Mucosa of descending colon (tissue), 3 donors: ENCODE measurements at regions not wholly inside any gene's neighbourhood (a gene's known extent, or its start where the extent isn't known, plus 50 kb on each side); places are given as distances from the start of the nearest gene placed in this dataset.

ENCODE experiments used
- ATAC-seq: fragments of 200-7000 bp; cut with Tn5 transposase; one replicate; pipeline ENCODE4 v1.9.1; 2020; ENCODE audit warnings: mild to moderate bottlenecking, moderate library complexity
- DNase-seq, 3 donors: peaks; one replicate each; pipeline ENCODE4 v3.0.0-alpha.2; 2020
- H3K36me3 ChIP-seq: fragments of 200-600 bp; one replicate; pipeline ENCODE4 v1.8.0; 2021; ENCODE audit warnings: low read depth, mild to moderate bottlenecking
- H3K4me1 ChIP-seq: fragments of 200-600 bp; one replicate; pipeline ENCODE4 v1.8.0; 2021; ENCODE audit warnings: low read depth, mild to moderate bottlenecking
- H3K4me3 ChIP-seq: fragments of 200-600 bp; one replicate; pipeline ENCODE4 v1.8.0; 2021; ENCODE audit warnings: mild to moderate bottlenecking
- H3K9me3 ChIP-seq: fragments of 200-600 bp; one replicate; pipeline ENCODE4 v1.8.0; 2021; ENCODE audit warnings: mild to moderate bottlenecking
- CTCF ChIP-seq: fragments of 200-600 bp; IDR thresholded peaks from one replicate; pipeline ENCODE4 v1.8.0; 2022; ENCODE audit warnings: antibody characterized with exemption, mild to moderate bottlenecking
- intact Hi-C, 2 donors: fragments of 100-400 bp; cut with DNase I in 1 of 2; cut with micrococcal nuclease in 1 of 2; formaldehyde crosslinking; loops; one replicate each; pipeline versions ENCODE4 v1.11.0 to v1.11.1; 2022; cut with DNase I, micrococcal nuclease
- donor health status: DM: no; HTN: no; CAD: no; lungs with moderate emphysema.
- donor health status: DM: no; HTN: no; CAD: no.
- donor health status: DM: no; HTN: yes; CAD: no.

GRCh38 chr21:39020751-39021477 is 162.3 kb downstream of the PSMG1 start:
- intact Hi-C loops: no loop called here
- Histone ChIP-seq H3K4me3 (no peak overlapping the region), H3K9me3 (no peaks in the 10 kb centered on the region), H3K36me3 (no peaks in the 10 kb centered on the region), H3K4me1 (no peaks in the 10 kb centered on the region)
- DNase-seq (peak in 1 of 3 donors; percentile 57), ATAC-seq (peak; percentile 58)
- TF ChIP-seq CTCF: no peak

- H3K4me1 ChIP-seq: no peaks in the 10 kb centered on the region
- H3K9me3 ChIP-seq: no peaks in the 10 kb centered on the region
- DNase-seq (no peak), ATAC-seq (no peak)
- intact Hi-C loops: no loop called here
- no peak for TF ChIP-seq CTCF
- no peak overlapping the region for H3K4me3 ChIP-seq
- no peaks in the 10 kb centered on the region for H3K36me3 ChIP-seq
Measured at GRCh38 chr21:39018730-39019129, 164.5 kb downstream of the PSMG1 start.

- peak in 1 of 3 donors; percentile 36 for DNase-seq
- H3K36me3 ChIP-seq: no peaks in the 10 kb centered on the region
- H3K4me3 ChIP-seq: no peak overlapping the region
- peak; percentile 38 for ATAC-seq
- TF ChIP-seq CTCF: no peak
- intact Hi-C loops: no loop called here
- H3K4me1 ChIP-seq: no peaks in the 10 kb centered on the region
- H3K9me3 ChIP-seq: no peaks in the 10 kb centered on the region
Measured at GRCh38 chr21:39016740-39017315, 166.4 kb downstream of the PSMG1 start.

- H3K4me1 ChIP-seq: no peaks in the 10 kb centered on the region
- no peak for TF ChIP-seq CTCF
- no peaks in the 10 kb centered on the region for H3K36me3 ChIP-seq
- H3K9me3 ChIP-seq: no peaks in the 10 kb centered on the region
- intact Hi-C loops: no loop called here
- H3K4me3 ChIP-seq: no peak overlapping the region
- ATAC-seq (peak; percentile 32), DNase-seq (no peak)
Measured at GRCh38 chr21:39014747-39015146, 168.5 kb downstream of the PSMG1 start.

- intact Hi-C loops: no loop called here
- peak in 1 of 3 donors; percentile 37 for DNase-seq
- no peak for TF ChIP-seq CTCF
- Histone ChIP-seq H3K4me3 (no peak overlapping the region), H3K9me3 (no peaks in the 10 kb centered on the region), H3K4me1 (peaks cover 2% of the 10 kb centered on the region), H3K36me3 (no peaks in the 10 kb centered on the region)
- ATAC-seq: peak; percentile 22
Measured at GRCh38 chr21:39012326-39013230, 170.7 kb downstream of the PSMG1 start.
